IMR-90 (cell line): ENCODE measurements at regions not wholly inside any gene's neighbourhood (a gene's known extent, or its start where the extent isn't known, plus 50 kb on each side); places are given as distances from the start of the nearest gene placed in this dataset.

Experiments
- ATAC-seq: fragments of 200-7000 bp; cut with Tn5 transposase; 2 replicates; pipeline ENCODE4 v1.9.1; 2020; ENCODE audit warnings: low read depth, mild to moderate bottlenecking, moderate library complexity
- BruUV-seq: library from RNA; stranded (reverse); fragments of 400-500 nt; replicated peaks from 2 replicates; lab custom pipeline; 2021; lab: Mats Ljungman, UMichigan
- CTCF ChIA-PET: fragments of 300-600 bp; formaldehyde crosslinking; extraction: SDS; loops from one replicate; lab custom pipeline; 2021; ENCODE audit warnings: antibody characterized with exemption; lab: Yijun Ruan, JAX
- POLR2A ChIA-PET: fragments of 300-600 bp; sonication (Branson Sonifier 250); formaldehyde crosslinking; loops from one replicate; lab custom pipeline; 2022; ENCODE audit warnings: antibody characterized with exemption; ENCODE audit not compliant: unreplicated experiment; lab: Charles Lee
- DNase-seq: peaks from one replicate; pipeline ENCODE4 v3.0.0; 2013
- H2AFZ ChIP-seq: replicated peaks from 2 replicates; pipeline ENCODE3; 2013; ENCODE audit warnings: low read length, mild to moderate bottlenecking; ENCODE audit not compliant: poor library complexity
- H2AK5ac ChIP-seq: 2 replicates; pipeline ENCODE4 v1.6.1; 2013; ENCODE audit warnings: low read depth, low read length, inconsistent platforms
- H2AK9ac ChIP-seq: replicated peaks from 2 replicates; pipeline ENCODE3; 2013; ENCODE audit warnings: mild to moderate bottlenecking, low read depth, low read length, moderate library complexity; ENCODE audit not compliant: poor library complexity
- H2BK120ac ChIP-seq: 2 replicates; pipeline ENCODE4 v1.6.1; 2013; ENCODE audit warnings: low read depth, low read length, inconsistent platforms
- H2BK15ac ChIP-seq: 3 replicates; pipeline ENCODE4 v1.6.1; 2013; ENCODE audit warnings: low read depth, low read length, inconsistent platforms
- H2BK20ac ChIP-seq: 2 replicates; pipeline ENCODE4 v1.6.1; 2013; ENCODE audit warnings: low read depth, mild to moderate bottlenecking, inconsistent platforms, low read length, moderate library complexity
- H2BK5ac ChIP-seq: 2 replicates; pipeline ENCODE4 v1.6.1; 2013; ENCODE audit warnings: mild to moderate bottlenecking, low read depth, low read length, inconsistent platforms; ENCODE audit not compliant: poor library complexity, severe bottlenecking
- H3K14ac ChIP-seq: replicated peaks from 2 replicates; pipeline ENCODE4 v1.6.1; 2013; ENCODE audit warnings: low read depth, low read length, inconsistent platforms
- H3K18ac ChIP-seq: 2 replicates; pipeline ENCODE4 v1.6.1; 2013; ENCODE audit warnings: low read depth, low read length, control low read depth
- H3K23ac ChIP-seq: 2 replicates; pipeline ENCODE4 v1.6.1; 2013; ENCODE audit warnings: low read depth, low read length, inconsistent platforms
- H3K27ac ChIP-seq: 2 replicates; pipeline ENCODE4 v1.5.1; 2013; ENCODE audit warnings: mild to moderate bottlenecking, control low read depth, low read length; ENCODE audit not compliant: insufficient read depth
- H3K27me3 ChIP-seq: 2 replicates; pipeline ENCODE4 v1.6.1; 2013; ENCODE audit warnings: low read length; ENCODE audit not compliant: control insufficient read depth, insufficient read depth
- H3K36me3 ChIP-seq: 2 replicates; pipeline ENCODE4 v1.6.1; 2013; ENCODE audit warnings: low read length, mixed read lengths; ENCODE audit not compliant: control insufficient read depth, insufficient read depth
- H3K4ac ChIP-seq: 2 replicates; pipeline ENCODE4 v1.6.1; 2013; ENCODE audit warnings: low read depth, low read length, inconsistent platforms
- H3K4me1 ChIP-seq: 2 replicates; pipeline ENCODE4 v1.6.1; 2013; ENCODE audit warnings: low read length, mixed read lengths; ENCODE audit not compliant: control insufficient read depth, insufficient read depth
- H3K4me2 ChIP-seq: 2 replicates; pipeline ENCODE4 v1.6.1; 2013; ENCODE audit warnings: low read depth, mild to moderate bottlenecking, control low read depth, low read length, moderate library complexity
- H3K4me3 ChIP-seq: 2 replicates; pipeline ENCODE4 v1.5.1; 2013; ENCODE audit warnings: low read depth, mild to moderate bottlenecking, control low read depth, low read length, moderate library complexity; ENCODE audit not compliant: insufficient read depth
- H3K56ac ChIP-seq: 2 replicates; pipeline ENCODE4 v1.6.1; 2013; ENCODE audit warnings: low read length, inconsistent platforms; ENCODE audit not compliant: insufficient read depth; ENCODE audit errors: extremely low read depth
- H3K79me1 ChIP-seq, 2 experiments: 2 replicates each; pipeline ENCODE4 v1.6.1; 2013; ENCODE audit warnings: low read length in 2 of 2, inconsistent platforms in 1 of 2, low read depth in 1 of 2
- H3K9ac ChIP-seq: 2 replicates; pipeline ENCODE4 v1.6.1; 2013; ENCODE audit warnings: low read depth, low read length, control low read depth
- H3K9me1 ChIP-seq: 2 replicates; pipeline ENCODE4 v1.6.1; 2013; ENCODE audit warnings: low read length, inconsistent platforms; ENCODE audit not compliant: insufficient read depth
- H3K9me3 ChIP-seq: 2 replicates; pipeline ENCODE4 v1.6.1; 2013; ENCODE audit warnings: low read length; ENCODE audit not compliant: control insufficient read depth, insufficient read depth
- H4K20me1 ChIP-seq: 2 replicates; pipeline ENCODE4 v1.6.1; 2013; ENCODE audit warnings: low read length, inconsistent platforms; ENCODE audit not compliant: insufficient read depth
- H4K5ac ChIP-seq: 2 replicates; pipeline ENCODE4 v1.6.1; 2013; ENCODE audit warnings: mild to moderate bottlenecking, low read depth, low read length, control low read depth
- H4K8ac ChIP-seq, 2 experiments: 2 replicates each; pipeline ENCODE4 v1.6.1; 2013; ENCODE audit warnings: low read depth in 2 of 2, low read length in 2 of 2, control low read depth in 1 of 2, inconsistent platforms in 1 of 2
- H4K91ac ChIP-seq: 2 replicates; pipeline ENCODE4 v1.6.1; 2013; ENCODE audit warnings: low read depth, low read length, inconsistent platforms; ENCODE audit not compliant: insufficient read depth
- BHLHE40 ChIP-seq: fragments of 150-350 bp; IDR thresholded peaks from 2 replicates; pipeline ENCODE4 v1.6.1; 2016; ENCODE audit warnings: mild to moderate bottlenecking, low read depth, low read length
- CHD1 ChIP-seq: IDR thresholded peaks from 2 replicates; pipeline ENCODE4 v1.6.1; 2012; ENCODE audit warnings: low read depth, low read length, improper control_type of control experiment
- FOS ChIP-seq: fragments of 150-350 bp; IDR thresholded peaks from 2 replicates; pipeline ENCODE4 v1.6.1; 2016; ENCODE audit warnings: low read depth, low read length
- MAFK ChIP-seq: IDR thresholded peaks from 2 replicates; pipeline ENCODE4 v1.6.1; 2012; ENCODE audit warnings: low read depth, low read length, improper control_type of control experiment
- POLR2A ChIP-seq: IDR thresholded peaks from 2 replicates; pipeline ENCODE4 v1.6.1; 2012; ENCODE audit warnings: mild to moderate bottlenecking, low read depth, low read length
- RFX5 ChIP-seq: IDR thresholded peaks from 2 replicates; pipeline ENCODE4 v1.8.0; 2012; ENCODE audit warnings: low read depth, mild to moderate bottlenecking, low read length, moderate library complexity
- WGBS, 2 experiments: methylation state at CpG; one replicate each; pipeline versions ENCODE4 v1.1.5 to v1.1.7; 2013; ENCODE audit warnings: missing lambda C conversion rate in 2 of 2; ENCODE audit not compliant: insufficient read length in 1 of 2; ENCODE audit errors: extremely low coverage in 2 of 2; 5-methylcytosine and 5-hydroxymethylcytosine counted together
- dilution Hi-C: fragments of 300-500 bp; cut with HindIII; formaldehyde crosslinking; loops from one replicate; pipeline ENCODE4 v1.14.3; 2018; ENCODE audit warnings: low sequenced_read_pairs; ENCODE audit not compliant: unreplicated experiment
- in situ Hi-C: fragments of 300-500 bp; cut with MboI; formaldehyde crosslinking; loops from 3 replicates; pipeline ENCODE4 v1.14.3; 2019; ENCODE audit warnings: low sequenced_read_pairs, inconsistent platforms, mixed read lengths
- intact Hi-C: fragments of 100-400 bp; cut with micrococcal nuclease; formaldehyde crosslinking; loops from 2 replicates; pipeline ENCODE4 v1.10.0; 2022
- TF ChIP-seq, protein P1 (sequence below): fragments of 150-350 bp; IDR thresholded peaks from 2 replicates; pipeline ENCODE4 v1.6.1; 2017; ENCODE audit warnings: mild to moderate bottlenecking, antibody characterized with exemption, low read length, low read depth
- TF ChIP-seq, protein P2 (sequence below): conservative IDR thresholded peaks from 2 replicates; pipeline ENCODE4 v1.5.1; 2012; ENCODE audit warnings: mild to moderate bottlenecking, low read depth, low read length, improper control_type of control experiment
- TF ChIP-seq, protein P3 (sequence below): fragments of 150-350 bp; IDR thresholded peaks from 2 replicates; pipeline ENCODE4 v1.6.1; 2016; ENCODE audit warnings: low read depth, mild to moderate bottlenecking, low read length, moderate library complexity, borderline replicate concordance

DNA sequence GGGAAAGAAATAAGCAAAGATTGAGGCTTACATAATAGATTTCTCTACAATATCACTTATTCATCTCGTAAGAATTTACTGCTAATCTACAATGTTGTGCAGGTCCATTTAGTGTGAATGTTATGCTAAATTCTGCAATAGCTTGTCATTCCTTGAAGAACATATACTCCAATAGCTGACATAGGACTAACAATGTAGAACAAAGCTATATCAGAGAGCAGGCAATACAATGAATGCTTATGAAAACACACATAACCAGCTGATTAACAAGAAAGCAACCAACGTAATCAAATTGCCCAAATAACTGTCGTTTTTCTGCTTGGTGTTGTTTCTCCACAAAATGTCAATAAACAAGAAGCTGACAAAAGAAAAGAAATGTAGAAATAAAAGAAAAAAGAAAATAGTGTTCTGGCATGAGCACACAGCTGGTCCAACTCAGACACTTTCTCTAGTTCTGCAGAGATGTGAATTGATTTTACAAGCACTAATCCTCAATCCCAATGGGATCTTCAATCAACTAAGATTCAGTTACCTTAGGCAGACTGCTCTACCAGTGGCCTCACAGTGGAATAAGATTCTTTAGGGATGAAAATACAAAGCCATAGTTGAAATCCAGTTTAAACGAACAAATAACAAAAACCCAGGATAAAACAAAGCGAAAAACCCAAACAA lies 1024.7 kb upstream of the PIK3C3 start:
- H2AFZ ChIP-seq, result no peak overlapping the region
- ChIA-PET POLR2A (interaction anchor here (0.5 to 0.6 kb wide), 2 partner anchors 89 to 1006 kb away, joined by 3 to 5 read pairs; no protein-coding TSS in a partner anchor), CTCF (no interaction called here)
- in situ Hi-C loops (no loop called here), dilution Hi-C loops (no loop called here), intact Hi-C loops (no loop called here)
- H3K14ac ChIP-seq, result no peak overlapping the region
- DNase-seq (no peak), ATAC-seq (no peak)
- H2BK5ac ChIP-seq, result no peak overlapping the region
- no CpG with 5 or more reads among the region's 5 CpGs for WGBS, 2 experiments
- no peak overlapping the region for H3K23ac ChIP-seq
- H3K4me1 ChIP-seq, result no peaks in the 10 kb centered on the region
- no TSS peak for BruUV-seq
- H3K4ac ChIP-seq, result no peak overlapping the region
- H2BK15ac ChIP-seq, result no peak overlapping the region
- H2AK5ac ChIP-seq, result no peak overlapping the region
- H3K27ac ChIP-seq, result no peak overlapping the region
- no peak overlapping the region for H3K9ac ChIP-seq
- no peak overlapping the region for H2AK9ac ChIP-seq
- no peak overlapping the region for H2BK20ac ChIP-seq
- H3K4me2 ChIP-seq, result no peak overlapping the region
- no peak overlapping the region for H3K56ac ChIP-seq
- TF ChIP-seq MAFK, result no peak
- TF ChIP-seq, protein P1, sequence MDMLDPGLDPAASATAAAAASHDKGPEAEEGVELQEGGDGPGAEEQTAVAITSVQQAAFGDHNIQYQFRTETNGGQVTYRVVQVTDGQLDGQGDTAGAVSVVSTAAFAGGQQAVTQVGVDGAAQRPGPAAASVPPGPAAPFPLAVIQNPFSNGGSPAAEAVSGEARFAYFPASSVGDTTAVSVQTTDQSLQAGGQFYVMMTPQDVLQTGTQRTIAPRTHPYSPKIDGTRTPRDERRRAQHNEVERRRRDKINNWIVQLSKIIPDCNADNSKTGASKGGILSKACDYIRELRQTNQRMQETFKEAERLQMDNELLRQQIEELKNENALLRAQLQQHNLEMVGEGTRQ, result no peak
- TF ChIP-seq, protein P2, sequence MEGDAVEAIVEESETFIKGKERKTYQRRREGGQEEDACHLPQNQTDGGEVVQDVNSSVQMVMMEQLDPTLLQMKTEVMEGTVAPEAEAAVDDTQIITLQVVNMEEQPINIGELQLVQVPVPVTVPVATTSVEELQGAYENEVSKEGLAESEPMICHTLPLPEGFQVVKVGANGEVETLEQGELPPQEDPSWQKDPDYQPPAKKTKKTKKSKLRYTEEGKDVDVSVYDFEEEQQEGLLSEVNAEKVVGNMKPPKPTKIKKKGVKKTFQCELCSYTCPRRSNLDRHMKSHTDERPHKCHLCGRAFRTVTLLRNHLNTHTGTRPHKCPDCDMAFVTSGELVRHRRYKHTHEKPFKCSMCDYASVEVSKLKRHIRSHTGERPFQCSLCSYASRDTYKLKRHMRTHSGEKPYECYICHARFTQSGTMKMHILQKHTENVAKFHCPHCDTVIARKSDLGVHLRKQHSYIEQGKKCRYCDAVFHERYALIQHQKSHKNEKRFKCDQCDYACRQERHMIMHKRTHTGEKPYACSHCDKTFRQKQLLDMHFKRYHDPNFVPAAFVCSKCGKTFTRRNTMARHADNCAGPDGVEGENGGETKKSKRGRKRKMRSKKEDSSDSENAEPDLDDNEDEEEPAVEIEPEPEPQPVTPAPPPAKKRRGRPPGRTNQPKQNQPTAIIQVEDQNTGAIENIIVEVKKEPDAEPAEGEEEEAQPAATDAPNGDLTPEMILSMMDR, result no peak
- TF ChIP-seq CHD1, result no peak
- no peak for TF ChIP-seq FOS
- no peak for TF ChIP-seq POLR2A
- TF ChIP-seq, protein P3, sequence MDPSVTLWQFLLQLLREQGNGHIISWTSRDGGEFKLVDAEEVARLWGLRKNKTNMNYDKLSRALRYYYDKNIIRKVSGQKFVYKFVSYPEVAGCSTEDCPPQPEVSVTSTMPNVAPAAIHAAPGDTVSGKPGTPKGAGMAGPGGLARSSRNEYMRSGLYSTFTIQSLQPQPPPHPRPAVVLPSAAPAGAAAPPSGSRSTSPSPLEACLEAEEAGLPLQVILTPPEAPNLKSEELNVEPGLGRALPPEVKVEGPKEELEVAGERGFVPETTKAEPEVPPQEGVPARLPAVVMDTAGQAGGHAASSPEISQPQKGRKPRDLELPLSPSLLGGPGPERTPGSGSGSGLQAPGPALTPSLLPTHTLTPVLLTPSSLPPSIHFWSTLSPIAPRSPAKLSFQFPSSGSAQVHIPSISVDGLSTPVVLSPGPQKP, result no peak
- TF ChIP-seq RFX5, result no peak
- no peak for TF ChIP-seq BHLHE40
- H3K79me1 ChIP-seq, result no peaks in the 10 kb centered on the region
- no peaks in the 10 kb centered on the region for H3K9me1 ChIP-seq
- H3K9me3 ChIP-seq, result no peaks in the 10 kb centered on the region
- no peaks in the 10 kb centered on the region for H3K36me3 ChIP-seq
- H4K20me1 ChIP-seq, result no peaks in the 10 kb centered on the region
- no peak overlapping the region for H4K5ac ChIP-seq
- no peak overlapping the region for H3K18ac ChIP-seq
- H2BK120ac ChIP-seq, result no peak overlapping the region
- H4K8ac ChIP-seq, result no peak overlapping the region
- no peak overlapping the region for H4K91ac ChIP-seq
- no peaks in the 10 kb centered on the region for H3K27me3 ChIP-seq
- H3K4me3 ChIP-seq, result no peak overlapping the region
